Spleen (tissue), 7 donors: ENCODE measurements at regions not wholly inside any gene's neighbourhood (a gene's known extent, or its start where the extent isn't known, plus 50 kb on each side); places are given as distances from the start of the nearest gene placed in this dataset.

Experiments
- CTCF ChIP-seq, 11 experiments: fragments of 200-600 bp in 7 of 11; fragments of 450-650 bp in 4 of 11; sonication (generic) in 4 of 11; IDR thresholded peaks in 8 of 11; conservative IDR thresholded peaks in 3 of 11; 1 replicate in 7 of 11; 2 replicates in 4 of 11; pipeline versions ENCODE4 v1.4.0 to v1.8.0; 2016 to 2021; ENCODE audit warnings: antibody characterized with exemption in 11 of 11, inconsistent platforms in 4 of 11, mild to moderate bottlenecking in 1 of 11
- POLR2AphosphoS5 ChIP-seq, 3 donors: sonication (generic); formaldehyde crosslinking; IDR thresholded peaks; one replicate each; pipeline ENCODE4 v1.5.1; 2017; ENCODE audit warnings: antibody characterized with exemption in 3 of 3
- donor health status: DM: no; HTN: no; CAD: no; lungs with moderate emphysema.
- donor health status: DM: no; HTN: no; CAD: no.
- donor health status: DM: no; HTN: no; CAD: no.

- TF ChIP-seq CTCF (IDR thresholded peaks at IDR 0.05 in 8 of 11, conservative IDR thresholded peaks at IDR 0.05 in 3 of 11) (no peak), POLR2AphosphoS5 (IDR thresholded peaks at IDR 0.05) (no peak)
Observed at GRCh38 chr4:164488114-164488513, 265.8 kb upstream of the SMIM31 start.
